Cerebellar nuclear complex (tissue), 1 donor: ENCODE measurements at regions not wholly inside any gene's neighbourhood (a gene's known extent, or its start where the extent isn't known, plus 50 kb on each side); places are given as distances from the start of the nearest gene placed in this dataset.

ENCODE experiments used
- DNase-seq, 2 experiments: peaks; one replicate each; lab custom pipeline; 2025; lab: John Stamatoyannopoulos, UW

GRCh38 chr20:62561948-62562347 is 80.4 kb upstream of the SLCO4A1 start:
- DNase-seq, result no peak

- DNase-seq, result no peak
Measured at GRCh38 chr20:62562831-62563230, 79.5 kb upstream of the SLCO4A1 start.

GRCh38 chr20:62563561-62563960 is 78.7 kb upstream of the SLCO4A1 start:
- DNase-seq, result no peak

- DNase-seq, result no peak
Measured at GRCh38 chr20:62564456-62565245, 77.7 kb upstream of the SLCO4A1 start.

- DNase-seq, result no peak
Measured at GRCh38 chr20:62566266-62566665, 76.0 kb upstream of the SLCO4A1 start.

- DNase-seq, result no peak
Measured at GRCh38 chr20:62566771-62567170, 75.5 kb upstream of the SLCO4A1 start.

- no peak for DNase-seq
Measured at GRCh38 chr20:62567246-62568044, 74.9 kb upstream of the SLCO4A1 start.

- DNase-seq, result no peak
Measured at GRCh38 chr20:62568045-62568389, 74.3 kb upstream of the SLCO4A1 start.

- DNase-seq, result no peak
Measured at GRCh38 chr20:62569615-62570014, 72.7 kb upstream of the SLCO4A1 start.

- no peak for DNase-seq
Measured at GRCh38 chr20:62570403-62570802, 71.9 kb upstream of the SLCO4A1 start.

GRCh38 chr20:62570897-62571668 is 71.2 kb upstream of the SLCO4A1 start:
- no peak for DNase-seq

GRCh38 chr20:62571669-62572344 is 70.5 kb upstream of the SLCO4A1 start:
- no peak for DNase-seq

GRCh38 chr20:62572980-62573379 is 69.3 kb upstream of the SLCO4A1 start:
- no peak for DNase-seq

GRCh38 chr20:62573817-62574216 is 68.5 kb upstream of the SLCO4A1 start:
- DNase-seq, result no peak

- no peak for DNase-seq
Measured at GRCh38 chr20:62574230-62574993, 67.9 kb upstream of the SLCO4A1 start.

- no peak for DNase-seq
Measured at GRCh38 chr20:62575976-62576722, 66.2 kb upstream of the SLCO4A1 start.

- no peak for DNase-seq
Measured at GRCh38 chr20:62576815-62577489, 65.4 kb upstream of the SLCO4A1 start.

- no peak for DNase-seq
Measured at GRCh38 chr20:62577490-62577836, 64.8 kb upstream of the SLCO4A1 start.

GRCh38 chr20:62578294-62578897 is 63.9 kb upstream of the SLCO4A1 start:
- no peak for DNase-seq

- DNase-seq, result no peak
Measured at GRCh38 chr20:62580052-62580451, 62.3 kb upstream of the SLCO4A1 start.
